Umbilical cord (tissue), 1 donor: ENCODE measurements at regions not wholly inside any gene's neighbourhood (a gene's known extent, or its start where the extent isn't known, plus 50 kb on each side); places are given as distances from the start of the nearest gene placed in this dataset.
"Not testable (repeated sequence)": the region's sequence is repeated elsewhere in the genome, so short reads cannot be mapped to it uniquely, and the experiment has no call there.

Source experiments
- DNase-seq: peaks from one replicate; pipeline ENCODE4 v3.0.0-alpha.2; 2015; ENCODE audit warnings: low spot score

DNA sequence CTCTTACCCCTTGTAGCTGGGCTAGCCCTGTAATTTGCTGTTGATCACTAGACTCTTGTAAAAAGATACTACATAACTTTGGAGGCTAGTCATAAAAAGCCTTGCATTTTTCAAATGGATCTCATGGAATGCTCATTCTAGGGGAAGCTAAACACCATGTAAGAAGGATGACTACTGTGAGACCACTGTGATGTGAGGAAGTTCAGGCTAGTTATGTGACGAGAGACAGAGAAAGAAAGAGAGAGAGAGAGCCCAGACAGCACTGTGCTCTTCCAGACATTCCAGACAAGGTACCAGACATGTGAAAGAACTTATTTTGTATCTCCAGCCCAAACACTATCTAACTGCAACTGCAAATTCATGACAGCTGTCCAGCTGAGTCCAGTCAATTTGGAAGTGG, 404.6 kb upstream of the PITX2 start:
- peak; percentile 70 for DNase-seq

- no peak for DNase-seq
These were observed 405.9 kb upstream of the PITX2 start for GRCh38 chr4:111028795-111029194.

- DNase-seq = no peak
These were observed 408.2 kb upstream of the PITX2 start for GRCh38 chr4:111031001-111031579.

DNA sequence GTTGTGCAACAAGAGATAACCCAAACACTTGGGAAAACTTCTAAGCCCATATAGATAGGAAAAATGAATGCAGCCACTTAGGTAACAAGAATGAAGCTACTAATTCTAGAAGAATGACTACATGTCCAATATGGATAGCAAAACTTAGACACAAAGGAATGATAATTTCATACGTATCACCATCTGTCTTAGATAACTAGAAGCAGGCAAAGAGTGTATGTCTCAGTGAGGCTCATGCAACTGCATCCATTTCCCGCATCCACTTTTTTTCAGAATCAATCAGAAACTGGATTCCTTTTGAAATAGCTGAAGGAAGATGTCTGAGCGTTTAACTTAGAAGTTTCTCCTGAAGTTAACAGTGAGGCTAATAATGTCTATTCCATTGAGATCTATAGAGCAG, 408.7 kb upstream of the PITX2 start:
- DNase-seq = no peak

GRCh38 chr4:111037591-111038360, 414.9 kb upstream of the PITX2 start:
- DNase-seq = no peak

DNA sequence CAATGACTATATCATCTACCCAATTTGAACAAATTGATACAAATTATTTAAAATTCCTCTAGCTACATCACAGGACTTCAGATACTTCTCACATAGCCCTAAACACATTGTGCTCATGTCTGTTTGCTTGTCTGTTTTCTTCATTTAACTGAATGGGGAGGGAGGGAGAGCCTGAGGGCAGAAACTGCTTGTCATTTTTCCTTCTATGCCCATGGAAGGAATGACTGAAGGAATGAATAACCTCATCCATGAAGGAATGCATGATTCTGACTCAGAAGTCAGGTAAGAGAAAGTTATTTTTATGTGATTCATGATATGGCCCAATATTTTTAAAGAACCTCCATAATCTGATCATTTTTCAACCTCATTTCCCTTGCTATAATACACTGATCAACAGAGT, 418.0 kb upstream of the PITX2 start:
- no peak for DNase-seq

DNA sequence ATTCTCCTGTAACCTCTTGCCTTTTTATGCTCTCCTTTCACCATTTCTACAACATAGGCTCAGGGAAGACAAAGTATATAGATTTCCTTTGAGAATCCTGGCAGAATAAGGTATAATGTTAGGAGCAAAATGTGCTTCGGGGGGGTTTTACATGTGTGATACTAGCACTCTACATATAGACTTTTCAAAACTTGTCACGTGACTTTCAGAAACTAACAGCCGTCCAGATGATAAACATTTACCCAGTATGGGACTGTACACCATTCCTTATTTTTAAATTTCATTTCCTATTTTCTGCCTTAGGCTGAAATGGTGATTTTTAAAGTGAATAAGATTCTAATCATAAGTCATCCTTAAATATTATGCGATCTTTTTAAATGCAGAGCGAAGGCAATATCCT, 420.4 kb upstream of the PITX2 start:
- DNase-seq = no peak

DNA sequence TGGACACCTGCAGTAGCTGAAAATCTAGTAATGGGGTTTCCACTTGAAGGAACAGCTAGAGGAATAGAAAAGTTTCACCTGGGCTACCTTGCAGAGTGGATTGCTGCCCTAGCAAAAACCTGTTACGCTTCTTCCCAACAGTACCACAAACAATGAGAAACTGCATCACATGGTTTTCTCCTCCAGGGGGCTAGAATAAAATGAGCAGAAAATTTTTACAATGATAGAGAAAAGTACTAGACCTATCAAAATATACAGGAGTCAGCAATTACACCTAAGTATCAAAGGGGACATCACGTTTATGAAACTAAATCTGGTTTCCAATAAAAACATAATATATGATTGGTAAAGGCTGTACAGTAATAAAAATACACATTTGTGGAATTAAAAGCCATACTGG, 423.1 kb upstream of the PITX2 start:
- no peak for DNase-seq

GRCh38 chr4:111046811-111047210, 423.9 kb upstream of the PITX2 start:
- no peak for DNase-seq

DNA sequence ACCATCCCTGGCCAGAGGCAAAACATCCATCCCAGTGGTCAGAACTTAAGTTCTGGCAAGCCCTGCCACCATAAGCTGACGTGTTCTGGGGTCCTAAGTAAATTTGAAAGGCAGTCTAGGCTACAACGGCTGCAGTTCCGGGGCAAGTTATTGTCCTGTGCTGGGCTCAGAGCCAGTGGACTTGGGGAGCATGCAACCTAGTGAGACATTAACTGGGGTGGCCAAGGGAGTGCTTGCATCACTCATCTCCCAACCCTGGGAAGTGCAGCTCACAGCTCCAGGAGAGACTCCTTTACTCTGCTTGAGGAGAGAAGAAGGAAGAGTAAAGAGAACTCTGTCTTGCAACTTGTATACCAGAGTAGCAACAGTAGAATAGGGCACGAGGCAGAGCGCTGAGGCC, 425.4 kb upstream of the PITX2 start:
- DNase-seq = no peak

DNA sequence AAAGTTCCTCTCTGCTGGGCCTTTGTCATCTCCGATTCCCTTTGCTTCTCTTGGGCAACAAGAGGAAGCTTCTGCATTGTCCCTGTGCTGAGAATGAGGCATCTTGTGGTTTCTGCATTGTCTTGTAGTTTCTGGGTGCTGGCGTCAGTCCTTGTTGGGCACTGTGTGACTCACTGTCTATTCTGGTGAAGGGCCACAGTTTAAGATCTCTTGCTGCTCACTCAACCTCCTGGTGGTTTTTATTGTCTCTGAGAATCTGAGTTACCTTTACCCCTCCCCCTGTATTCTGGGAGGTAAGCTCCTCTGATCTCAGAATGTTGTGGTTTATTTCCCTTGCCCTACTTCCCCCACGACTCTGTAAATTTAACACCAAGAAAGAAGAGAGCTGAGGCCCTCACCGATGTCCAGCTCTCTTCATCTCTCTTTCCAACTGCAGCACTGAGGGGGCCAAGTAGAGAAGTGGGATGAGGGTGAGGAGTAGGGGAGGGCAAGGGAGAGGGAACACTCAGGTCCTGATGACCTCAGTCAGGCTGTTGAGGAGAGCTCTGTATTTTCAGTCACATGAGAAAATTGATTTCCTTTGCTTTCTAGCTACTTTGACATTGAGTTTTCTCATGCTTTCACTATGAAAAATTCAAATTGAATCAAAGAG, 441.6 kb upstream of the PITX2 start:
- no peak for DNase-seq

- no peak for DNase-seq
These were observed 443.1 kb upstream of the PITX2 start for GRCh38 chr4:111066001-111066400.

- DNase-seq = no peak
These were observed 443.6 kb upstream of the PITX2 start for GRCh38 chr4:111066447-111066846.

DNA sequence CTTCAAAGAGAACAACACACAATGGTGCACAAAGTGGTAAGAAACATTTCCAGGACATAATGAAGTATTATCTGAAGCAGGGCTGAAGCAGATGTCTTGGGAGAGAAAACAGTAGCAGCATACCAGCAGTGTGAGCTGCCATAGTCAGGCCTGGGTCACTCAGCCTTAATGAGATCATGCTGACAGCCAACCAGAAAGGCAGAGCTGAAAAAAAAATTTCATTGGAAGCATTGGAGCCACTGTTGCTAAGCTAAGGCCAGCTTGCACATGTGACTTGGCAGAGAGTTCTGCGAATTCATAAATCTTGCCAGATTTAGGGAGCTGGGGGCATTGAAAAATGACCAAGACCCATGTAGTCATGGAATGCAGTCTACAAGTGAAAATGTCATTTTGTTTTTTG, 444.0 kb upstream of the PITX2 start:
- DNase-seq = no peak

DNA sequence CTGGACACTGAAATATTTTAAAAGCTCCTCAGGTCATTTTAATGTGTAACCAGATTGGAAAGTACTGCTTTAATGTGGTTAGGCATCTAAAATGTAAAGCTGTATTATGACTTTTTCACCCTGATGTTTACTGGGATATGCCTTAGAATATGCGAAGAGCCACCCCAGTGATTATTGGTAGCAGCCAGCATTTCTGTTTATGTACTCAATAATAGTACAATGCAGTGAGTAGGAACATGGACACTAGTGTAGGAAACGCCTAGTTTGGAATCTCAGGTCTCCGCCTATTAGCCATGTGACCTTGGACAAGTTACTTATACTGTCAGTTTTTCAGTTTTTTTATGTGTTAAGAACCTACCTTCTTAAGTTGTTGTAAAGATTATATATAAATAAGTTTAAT, 446.0 kb upstream of the PITX2 start:
- no peak for DNase-seq

GRCh38 chr4:111070390-111070789, 447.5 kb upstream of the PITX2 start:
- DNase-seq = no peak

GRCh38 chr4:111074523-111075114, 451.7 kb upstream of the PITX2 start:
- no peak for DNase-seq

- DNase-seq = not testable (repeated sequence)
These were observed 453.4 kb upstream of the PITX2 start for GRCh38 chr4:111076299-111076698.

- no peak for DNase-seq
These were observed 485.3 kb upstream of the PITX2 start for GRCh38 chr4:111108153-111108552.

DNA sequence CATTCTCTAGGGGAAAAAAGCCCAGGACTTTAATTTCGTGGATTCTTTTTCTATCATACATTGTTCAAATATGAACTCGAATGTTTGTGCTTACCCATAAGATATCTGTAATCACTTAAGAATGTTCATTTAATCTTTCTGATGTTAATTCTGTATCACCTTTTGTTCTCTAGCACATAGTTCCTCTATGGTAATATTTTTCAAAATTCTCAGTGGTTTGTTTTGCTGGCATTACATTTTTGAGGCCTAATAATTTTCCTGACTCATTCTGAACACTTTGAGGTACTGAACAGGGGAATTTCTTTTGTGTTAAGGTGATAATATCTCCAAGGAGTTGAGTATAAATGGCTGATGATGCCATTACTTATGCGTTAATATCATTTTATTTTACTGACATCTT, 490.7 kb upstream of the PITX2 start:
- DNase-seq = no peak

- DNase-seq = peak; percentile 58
These were observed 493.0 kb upstream of the PITX2 start for GRCh38 chr4:111115881-111116280.

- no peak for DNase-seq
These were observed 497.3 kb upstream of the PITX2 start for GRCh38 chr4:111120191-111120590.

DNA sequence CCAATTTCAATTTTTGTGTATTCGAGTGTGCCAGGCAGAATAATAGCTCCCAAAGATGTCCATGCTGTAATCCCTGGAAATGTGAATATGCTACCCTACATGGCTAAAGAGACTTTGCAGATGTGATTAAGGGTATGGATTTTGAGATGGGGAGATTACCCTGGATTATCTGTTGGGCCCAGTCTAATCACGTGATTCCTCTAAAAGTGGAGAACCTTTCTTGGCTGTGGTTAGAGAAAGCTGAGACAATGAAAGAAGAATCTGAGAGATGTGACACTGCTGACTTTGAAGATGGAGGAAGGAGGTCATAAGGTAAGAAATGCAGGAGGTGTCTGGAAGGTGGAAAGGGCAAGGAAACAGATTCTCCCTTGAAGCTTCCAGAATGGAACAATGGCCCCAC, 503.5 kb upstream of the PITX2 start:
- no peak for DNase-seq
